ENCODE measurements at regions not wholly inside any gene's neighbourhood (a gene's known extent, or its start where the extent isn't known, plus 50 kb on each side); places are given as distances from the start of the nearest gene placed in this dataset.

GRCh38 chr18:54774423-54774822 is 53.9 kb upstream of the RAB27B start:
- no peak for TF ChIP-seq CTCF (IDR thresholded peaks at IDR 0.05)
- no peaks in the 10 kb centered on the region for H3K27me3 ChIP-seq
- intact Hi-C loops (cut with DNase I) = no loop called here

DNA sequence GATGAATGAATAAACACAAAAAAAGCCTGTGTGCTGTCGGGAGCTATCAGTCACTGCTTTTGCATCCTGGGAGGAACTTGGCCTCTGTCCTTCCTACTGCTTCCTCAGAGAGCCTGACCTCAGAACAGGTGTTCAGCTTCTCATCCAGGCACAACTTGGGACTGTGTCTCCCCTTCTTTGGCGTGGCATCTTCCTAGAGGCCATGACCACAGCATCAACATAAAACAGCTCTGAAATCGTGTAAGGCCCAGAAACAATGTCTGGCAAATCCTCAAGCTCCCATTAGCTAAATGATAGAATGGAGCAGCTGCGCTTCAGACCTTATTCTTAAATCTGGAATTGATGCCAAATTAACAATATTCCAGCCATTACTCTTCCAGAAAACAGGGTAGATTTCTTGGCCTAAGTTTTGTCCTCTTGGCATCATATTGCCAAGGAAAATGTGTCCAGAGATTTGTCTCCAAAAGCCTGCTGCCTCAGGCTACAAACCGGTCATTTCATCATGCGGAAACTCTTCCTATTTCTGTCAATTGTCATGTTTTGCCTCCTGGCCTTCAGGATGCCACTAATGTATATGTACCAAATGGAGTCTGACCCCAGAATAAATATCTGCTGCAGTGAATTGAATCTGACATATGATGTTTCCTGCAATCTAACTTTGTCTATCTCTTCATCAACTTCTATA is 53.2 kb upstream of the RAB27B start:
- Histone ChIP-seq H3K27ac (peak overlapping the region in 1 of 2 donors; percentile 59), H3K4me3 (no peak overlapping the region), H3K9me3 (no peaks in the 10 kb centered on the region), H3K4me1 (peaks cover 0 to 5% of the 10 kb centered on the region in 2 donors), H3K27me3 (no peaks in the 10 kb centered on the region), H3K36me3 (no peaks in the 10 kb centered on the region)
- ATAC-seq (no peak), DNase-seq (no peak)
- intact Hi-C loops (cut with DNase I) = no loop called here
- TF ChIP-seq CTCF (IDR thresholded peaks at IDR 0.05) = no peak

More at GRCh38 chr18:54774423-54774822, 53.9 kb upstream of the RAB27B start:
- H3K27ac ChIP-seq = no peak overlapping the region
- peaks cover 0 to 5% of the 10 kb centered on the region in 2 donors for H3K4me1 ChIP-seq
- H3K4me3 ChIP-seq = no peak overlapping the region
- DNase-seq (no peak), ATAC-seq (no peak)
- H3K36me3 ChIP-seq = no peaks in the 10 kb centered on the region
- no peaks in the 10 kb centered on the region for H3K9me3 ChIP-seq

DNA sequence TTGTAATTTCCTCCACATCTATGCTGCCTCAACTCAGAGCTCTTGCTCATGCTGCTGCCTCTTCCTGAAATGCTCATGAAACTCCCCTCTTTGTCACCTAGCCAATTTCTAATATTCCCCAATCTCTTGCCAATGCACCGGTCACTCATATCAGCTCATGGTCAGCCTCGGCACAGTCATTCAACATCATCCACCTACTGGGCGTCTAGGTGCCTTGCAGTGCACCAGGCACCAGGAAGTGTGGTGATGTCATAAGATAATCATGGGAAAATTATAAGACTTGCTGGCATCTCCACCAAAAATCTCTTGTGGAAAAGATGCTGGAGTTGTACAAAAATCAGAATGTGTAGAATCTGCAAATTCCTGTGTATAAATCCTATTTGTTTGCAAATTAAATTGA is 52.6 kb upstream of the RAB27B start:
- peak overlapping the region; percentile 59 to 60 for H3K27ac ChIP-seq
- peaks cover 0 to 5% of the 10 kb centered on the region in 2 donors for H3K4me1 ChIP-seq
- H3K9me3 ChIP-seq = no peaks in the 10 kb centered on the region
- no peaks in the 10 kb centered on the region for H3K36me3 ChIP-seq
- no peaks in the 10 kb centered on the region for H3K27me3 ChIP-seq
- H3K4me3 ChIP-seq = no peak overlapping the region
- TF ChIP-seq CTCF (IDR thresholded peaks at IDR 0.05) = no peak
- ATAC-seq (peak; percentile 32), DNase-seq (no peak)
- intact Hi-C loops (cut with DNase I) = no loop called here

- intact Hi-C loops (cut with DNase I) = no loop called here
Measured at GRCh38 chr18:54776282-54776977, 51.8 kb upstream of the RAB27B start.

More at GRCh38 chr18:54776282-54776977, 51.8 kb upstream of the RAB27B start:
- TF ChIP-seq CTCF (IDR thresholded peaks at IDR 0.05) = no peak
- Histone ChIP-seq H3K9me3 (no peaks in the 10 kb centered on the region), H3K4me1 (peaks cover 0 to 5% of the 10 kb centered on the region in 2 donors), H3K36me3 (no peaks in the 10 kb centered on the region), H3K27me3 (no peaks in the 10 kb centered on the region), H3K4me3 (no peak overlapping the region), H3K27ac (peak overlapping the region; percentile 59 to 60)
- DNase-seq = no peak
- peak; percentile 89 for ATAC-seq
